ENCODE measurements at regions not wholly inside any gene's neighbourhood (a gene's known extent, or its start where the extent isn't known, plus 50 kb on each side); places are given as distances from the start of the nearest gene placed in this dataset.

GRCh38 chr3:87996882-87997281 lies 61.9 kb downstream of the CGGBP1 start:
- POLR2A ChIA-PET, result no interaction called here
- intact Hi-C loops (cut with micrococcal nuclease; ENCODE audit: unreplicated experiment) (no loop called here), in situ Hi-C loops (cut with HindIII; ENCODE audit: extremely low pct_ligation_motif_present, low pct_unique_long_range_greater_than_20kb) (no loop called here)
- H3K4me2 ChIP-seq (ENCODE audit: low read depth, low read length), result no peak overlapping the region
- CTCF ChIA-PET (ENCODE audit: low intra/inter-chr PET ratio, low total read pairs), result no interaction called here
- no peaks in the 10 kb centered on the region for H3K4me1 ChIP-seq (ENCODE audit: insufficient read depth, low read length)
- no peaks in the 10 kb centered on the region for H3K9me3 ChIP-seq (ENCODE audit: low read length)
- ATAC-seq (no peak), FAIRE-seq (no peak), DNase-seq (ENCODE audit: low spot score) (no peak)
- no peaks in the 10 kb centered on the region for H4K20me1 ChIP-seq (ENCODE audit: insufficient read depth, low read length)
- 19% methylated on average over 2 of the region's 2 CpGs for WGBS (ENCODE audit: low lambda C conversion rate)
- H3K27me3 ChIP-seq (ENCODE audit: control insufficient read depth in 1 of 2, insufficient read depth in 2 of 2, low read length in 2 of 2), result no peaks in the 10 kb centered on the region; a peak in 1 of 5 replicates
- H3K27ac ChIP-seq (ENCODE audit: extremely low read length, insufficient read depth, low read length), result no peak overlapping the region
- no TSS peak for BruUV-seq (replicated peaks)
- no peaks in the 10 kb centered on the region for H3K36me3 ChIP-seq (replicated peaks in 1 of 2; ENCODE audit: control insufficient read depth in 1 of 2, insufficient read depth in 2 of 2, low read length in 2 of 2)
- no peak overlapping the region for H2AFZ ChIP-seq (ENCODE audit: low read length)
- H3K4me3 ChIP-seq (replicated peaks in 1 of 3; ENCODE audit: insufficient read depth in 1 of 3, low read depth in 2 of 3, low read length in 3 of 3), result no peak overlapping the region
- H3K79me2 ChIP-seq (ENCODE audit: insufficient read depth, low read length), result no peaks in the 10 kb centered on the region
- H3K9ac ChIP-seq (ENCODE audit: insufficient read depth, low read depth, low read length), result no peak overlapping the region
- TF ChIP-seq MAFG (CRISPR knock-in tag; IDR thresholded peaks at IDR 0.05), result no peak
- no peak for TF ChIP-seq ZNF883 (CRISPR knock-in tag; IDR thresholded peaks at IDR 0.05; ENCODE audit: not compliant biosample characterization)
- no peak for TF ChIP-seq ZFP41 (CRISPR knock-in tag; IDR thresholded peaks at IDR 0.05; ENCODE audit: borderline replicate concordance)
- TF ChIP-seq SNAPC4 (CRISPR knock-in tag; IDR thresholded peaks at IDR 0.05), result no peak
- TF ChIP-seq ZSCAN12 (CRISPR knock-in tag; IDR thresholded peaks at IDR 0.05), result no peak
- TF ChIP-seq IRF9 (CRISPR knock-in tag; IDR thresholded peaks at IDR 0.05; ENCODE audit: borderline replicate concordance), result no peak
- no peak for TF ChIP-seq ZNF709 (CRISPR knock-in tag; IDR thresholded peaks at IDR 0.05)
- no peak for TF ChIP-seq ZMYM4 (CRISPR knock-in tag; IDR thresholded peaks at IDR 0.05)
- no peak for TF ChIP-seq NFKBIZ (CRISPR knock-in tag; IDR thresholded peaks at IDR 0.05)
- no peak for TF ChIP-seq PHF5A (CRISPR knock-in tag; IDR thresholded peaks at IDR 0.05; ENCODE audit: low read depth, unreplicated experiment)
- TF ChIP-seq UBTF (CRISPR knock-in tag; IDR thresholded peaks at IDR 0.05), result no peak
- TF ChIP-seq THAP11 (CRISPR knock-in tag; IDR thresholded peaks at IDR 0.05), result no peak
- TF ChIP-seq ZNF468 (CRISPR knock-in tag; IDR thresholded peaks at IDR 0.05), result no peak
- TF ChIP-seq GMEB1 (CRISPR knock-in tag; IDR thresholded peaks at IDR 0.05; ENCODE audit: borderline replicate concordance), result no peak
- no peak for TF ChIP-seq KDM3A (CRISPR knock-in tag; IDR thresholded peaks at IDR 0.05; ENCODE audit: low read depth)

Measured in HepG2 (cell line).